HUES48 (cell line): ENCODE measurements at regions not wholly inside any gene's neighbourhood (a gene's known extent, or its start where the extent isn't known, plus 50 kb on each side); places are given as distances from the start of the nearest gene placed in this dataset.

Source experiments
- H3K27ac ChIP-seq: one replicate; pipeline ENCODE4 v1.7.0; 2013; ENCODE audit warnings: low read depth, low read length, inconsistent platforms
- H3K27me3 ChIP-seq: 2 replicates; pipeline ENCODE4 v1.6.1; 2013; ENCODE audit warnings: mild to moderate bottlenecking, low read length; ENCODE audit not compliant: control insufficient read depth, insufficient read depth
- H3K36me3 ChIP-seq: 2 replicates; pipeline ENCODE4 v1.6.1; 2013; ENCODE audit warnings: low read length; ENCODE audit not compliant: control insufficient read depth, insufficient read depth
- H3K4me1 ChIP-seq: 2 replicates; pipeline ENCODE4 v1.6.1; 2013; ENCODE audit warnings: mild to moderate bottlenecking, low read length; ENCODE audit not compliant: control insufficient read depth, insufficient read depth
- H3K4me3 ChIP-seq: 2 replicates; pipeline ENCODE4 v1.5.1; 2013; ENCODE audit warnings: mild to moderate bottlenecking, low read depth, low read length
- H3K9ac ChIP-seq: 2 replicates; pipeline ENCODE4 v1.6.1; 2013; ENCODE audit warnings: mild to moderate bottlenecking, low read depth, low read length, moderate library complexity
- H3K9me3 ChIP-seq: 2 replicates; pipeline ENCODE4 v1.6.1; 2013; ENCODE audit warnings: low read length; ENCODE audit not compliant: control insufficient read depth, insufficient read depth

- Histone ChIP-seq H3K9ac (no peak overlapping the region), H3K27me3 (no peaks in the 10 kb centered on the region), H3K9me3 (no peaks in the 10 kb centered on the region), H3K4me3 (no peak overlapping the region), H3K4me1 (no peaks in the 10 kb centered on the region), H3K27ac (no peak overlapping the region), H3K36me3 (no peaks in the 10 kb centered on the region)
Measured at GRCh38 chr22:48209473-48210197, 1447.2 kb downstream of the TBC1D22A start.

GRCh38 chr22:48208894-48209293 lies 1446.4 kb downstream of the TBC1D22A start:
- no peaks in the 10 kb centered on the region for H3K36me3 ChIP-seq
- H3K27ac ChIP-seq, result no peak overlapping the region
- H3K4me1 ChIP-seq, result no peaks in the 10 kb centered on the region
- no peaks in the 10 kb centered on the region for H3K27me3 ChIP-seq
- no peaks in the 10 kb centered on the region for H3K9me3 ChIP-seq
- no peak overlapping the region for H3K9ac ChIP-seq
- no peak overlapping the region for H3K4me3 ChIP-seq

GRCh38 chr22:48207919-48208535 lies 1445.6 kb downstream of the TBC1D22A start:
- Histone ChIP-seq H3K27me3 (no peaks in the 10 kb centered on the region), H3K27ac (no peak overlapping the region), H3K9ac (no peak overlapping the region), H3K4me3 (no peak overlapping the region), H3K36me3 (no peaks in the 10 kb centered on the region), H3K4me1 (no peaks in the 10 kb centered on the region), H3K9me3 (no peaks in the 10 kb centered on the region)

DNA sequence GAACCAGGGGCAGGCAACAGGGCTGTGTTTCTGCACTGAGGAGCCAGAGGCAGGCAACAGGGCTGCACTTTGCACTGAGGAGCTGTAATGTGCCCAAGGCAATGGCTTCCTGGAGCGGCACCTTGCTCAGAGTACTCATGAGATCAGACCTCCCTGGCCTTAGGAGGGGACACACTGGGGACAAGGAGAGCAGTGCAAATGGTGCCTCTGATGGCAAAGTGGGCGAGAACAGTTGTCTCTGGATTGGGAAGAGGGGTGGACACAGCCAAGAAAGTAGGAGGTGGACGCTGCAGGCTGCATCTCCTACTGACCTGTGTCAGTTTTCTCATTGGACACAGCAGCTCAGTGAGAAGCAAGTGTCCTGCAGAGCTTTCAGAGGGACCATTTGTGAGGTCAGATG lies 1443.3 kb downstream of the TBC1D22A start:
- Histone ChIP-seq H3K4me3 (no peak overlapping the region), H3K4me1 (no peaks in the 10 kb centered on the region), H3K27me3 (no peaks in the 10 kb centered on the region), H3K36me3 (no peaks in the 10 kb centered on the region), H3K9me3 (no peaks in the 10 kb centered on the region), H3K9ac (no peak overlapping the region), H3K27ac (no peak overlapping the region)

DNA sequence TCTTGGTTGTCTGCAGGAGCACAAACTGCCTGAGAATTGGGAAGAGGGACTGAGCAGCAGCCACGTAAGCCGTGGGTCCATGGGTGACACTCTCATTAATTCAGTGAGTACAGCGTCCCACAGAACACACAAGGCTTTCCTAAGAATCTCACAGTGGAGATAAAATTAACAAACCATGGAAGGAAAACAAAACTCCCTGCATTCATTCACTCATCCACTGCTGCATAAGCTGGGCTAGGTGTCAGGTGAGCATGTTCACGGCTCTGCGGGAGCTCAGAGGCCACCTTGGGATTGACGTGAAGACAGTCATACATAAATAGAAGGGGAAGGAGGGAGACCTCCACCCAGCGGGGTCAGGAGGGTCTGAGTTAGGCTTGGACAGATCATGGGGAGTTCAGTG lies 1442.7 kb downstream of the TBC1D22A start:
- H3K27me3 ChIP-seq, result no peaks in the 10 kb centered on the region
- no peak overlapping the region for H3K9ac ChIP-seq
- no peaks in the 10 kb centered on the region for H3K9me3 ChIP-seq
- no peaks in the 10 kb centered on the region for H3K36me3 ChIP-seq
- no peak overlapping the region for H3K4me3 ChIP-seq
- no peaks in the 10 kb centered on the region for H3K4me1 ChIP-seq
- no peak overlapping the region for H3K27ac ChIP-seq

- Histone ChIP-seq H3K9me3 (no peaks in the 10 kb centered on the region), H3K4me3 (no peak overlapping the region), H3K9ac (no peak overlapping the region), H3K4me1 (peaks cover 3% of the 10 kb centered on the region), H3K27me3 (no peaks in the 10 kb centered on the region), H3K36me3 (no peaks in the 10 kb centered on the region), H3K27ac (no peak overlapping the region)
Measured at GRCh38 chr22:48204296-48204695, 1441.8 kb downstream of the TBC1D22A start.

GRCh38 chr22:48199667-48200066 lies 1437.2 kb downstream of the TBC1D22A start:
- Histone ChIP-seq H3K4me3 (no peak overlapping the region), H3K27ac (no peak overlapping the region), H3K9me3 (no peaks in the 10 kb centered on the region), H3K9ac (no peak overlapping the region), H3K4me1 (peaks cover 10% of the 10 kb centered on the region), H3K36me3 (no peaks in the 10 kb centered on the region), H3K27me3 (no peaks in the 10 kb centered on the region)

DNA sequence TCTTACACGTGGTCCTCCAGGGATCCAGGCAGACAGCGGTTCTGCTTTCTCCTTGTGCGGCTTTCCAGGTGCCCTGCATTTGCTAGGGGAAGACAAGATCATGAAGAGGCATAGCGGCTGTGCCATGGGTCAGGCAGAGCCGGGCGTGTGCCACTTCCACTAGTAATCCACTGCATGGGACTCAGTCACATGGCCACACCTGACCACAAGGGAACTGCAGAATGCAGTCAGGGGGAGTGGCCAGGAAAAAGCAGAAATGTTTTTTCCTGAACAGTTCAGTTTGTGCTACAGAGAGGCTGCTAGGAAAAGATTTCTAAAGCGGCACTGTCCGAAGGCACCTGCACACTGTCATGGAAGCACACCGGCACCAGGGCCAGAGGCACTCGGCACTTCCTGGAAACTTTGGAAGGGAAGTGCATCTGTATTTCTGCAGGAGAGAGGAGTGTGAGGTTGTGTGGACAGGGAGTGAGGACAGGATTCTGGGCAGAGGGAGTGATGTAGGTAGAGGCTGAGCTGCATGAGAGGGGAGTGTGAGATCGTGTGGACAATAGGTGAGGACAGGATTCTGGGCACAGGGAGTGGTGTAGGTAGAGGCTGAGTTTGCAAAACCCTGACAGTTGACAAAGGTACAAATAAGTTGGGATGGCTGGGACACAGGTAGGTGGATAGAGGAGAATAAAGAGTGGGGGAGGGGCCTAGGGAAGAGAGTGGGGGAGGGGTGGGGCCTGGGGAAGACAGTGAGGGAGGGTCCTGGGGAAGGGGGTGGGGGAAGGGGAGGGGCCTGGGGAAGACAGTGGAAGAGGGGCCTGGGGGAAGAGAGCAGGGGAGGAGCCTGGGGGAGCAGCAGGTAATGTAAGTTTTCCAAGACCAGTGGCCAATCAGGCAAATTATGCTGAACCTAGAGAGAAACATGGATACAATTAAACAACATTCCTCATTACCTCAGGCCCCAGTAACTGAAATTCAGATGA lies 1436.3 kb downstream of the TBC1D22A start:
- Histone ChIP-seq H3K27me3 (no peaks in the 10 kb centered on the region), H3K9ac (no peak overlapping the region)

DNA sequence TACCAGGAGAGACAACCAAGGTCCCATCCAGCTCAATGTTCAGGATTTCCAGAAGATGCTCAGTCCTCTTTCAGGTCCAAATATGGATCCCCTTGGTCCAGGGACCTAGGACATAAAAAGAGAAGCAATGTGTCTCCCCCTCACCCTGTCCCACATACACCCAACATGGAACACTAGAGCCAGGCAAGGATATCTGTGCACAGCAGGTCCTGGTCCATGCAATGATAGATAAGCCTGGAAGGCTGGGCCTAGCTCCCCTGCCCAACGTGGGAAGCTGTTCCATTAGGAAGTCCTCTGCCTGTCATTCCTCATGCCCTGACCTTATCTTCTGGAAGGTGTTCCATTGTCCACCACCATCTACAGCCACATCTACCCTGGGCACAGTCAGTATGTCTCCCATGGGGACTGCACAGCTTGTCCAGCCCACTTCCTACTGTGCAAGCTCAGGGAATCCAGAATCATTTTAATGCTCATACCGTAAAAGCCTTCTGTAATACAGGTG lies 1434.8 kb downstream of the TBC1D22A start:
- no peak overlapping the region for H3K4me3 ChIP-seq
- H3K27me3 ChIP-seq, result no peaks in the 10 kb centered on the region
- no peaks in the 10 kb centered on the region for H3K9me3 ChIP-seq
- peaks cover 10% of the 10 kb centered on the region for H3K4me1 ChIP-seq
- no peak overlapping the region for H3K27ac ChIP-seq
- H3K36me3 ChIP-seq, result no peaks in the 10 kb centered on the region
- no peak overlapping the region for H3K9ac ChIP-seq

More for the DNA sequence above, 1436.3 kb downstream of the TBC1D22A start:
- Histone ChIP-seq H3K36me3 (no peaks in the 10 kb centered on the region), H3K4me1 (peaks cover 10% of the 10 kb centered on the region), H3K4me3 (no peak overlapping the region), H3K27ac (no peak overlapping the region), H3K9me3 (no peaks in the 10 kb centered on the region)

- Histone ChIP-seq H3K27me3 (no peaks in the 10 kb centered on the region), H3K27ac (no peak overlapping the region)
Measured at GRCh38 chr22:48192920-48193319, 1430.5 kb downstream of the TBC1D22A start.

More at GRCh38 chr22:48192920-48193319, 1430.5 kb downstream of the TBC1D22A start:
- Histone ChIP-seq H3K9ac (no peak overlapping the region), H3K4me1 (no peaks in the 10 kb centered on the region), H3K36me3 (no peaks in the 10 kb centered on the region), H3K4me3 (no peak overlapping the region), H3K9me3 (no peaks in the 10 kb centered on the region)
